SK-N-SH treated with all-trans-retinoic acid at 6 μM for 48 hours (cell line): ENCODE measurements at regions not wholly inside any gene's neighbourhood (a gene's known extent, or its start where the extent isn't known, plus 50 kb on each side); places are given as distances from the start of the nearest gene placed in this dataset.

Source experiments
- ATAC-seq: fragments of 200-7000 bp; cut with Tn5 transposase; 3 replicates; pipeline ENCODE4 v1.9.1; 2020; ENCODE audit warnings: mild to moderate bottlenecking, moderate library complexity
- ARNTL ChIP-seq: fragments of 450-650 bp; formaldehyde crosslinking; IDR thresholded peaks from 2 replicates; pipeline ENCODE4 v1.5.0; 2020; ENCODE audit warnings: low read depth, mild to moderate bottlenecking, moderate library complexity, borderline replicate concordance
- BACH2 ChIP-seq: fragments of 250-450 bp; sonication (Bioruptor Pico); IDR thresholded peaks from 2 replicates; pipeline ENCODE4 v1.9.0; 2021; ENCODE audit warnings: mild to moderate bottlenecking, borderline replicate concordance
- CSDC2 ChIP-seq: fragments of 250-450 bp; sonication (Bioruptor Pico); IDR thresholded peaks from 2 replicates; pipeline ENCODE4 v1.5.0; 2020; ENCODE audit warnings: mild to moderate bottlenecking, moderate library complexity
- ESRRG ChIP-seq: fragments of 250-450 bp; sonication (Bioruptor Pico); IDR thresholded peaks from 2 replicates; pipeline ENCODE4 v1.6.1; 2021; ENCODE audit warnings: mild to moderate bottlenecking
- GLIS3 ChIP-seq: fragments of 250-450 bp; sonication (Bioruptor Pico); IDR thresholded peaks from 2 replicates; pipeline ENCODE4 v1.5.0; 2020; ENCODE audit warnings: mild to moderate bottlenecking, moderate library complexity
- ISL1 ChIP-seq: fragments of 250-450 bp; sonication (Bioruptor Pico); IDR thresholded peaks from 2 replicates; pipeline ENCODE4 v2.1.2; 2022; ENCODE audit warnings: mild to moderate bottlenecking, moderate library complexity
- OSR1 ChIP-seq: fragments of 250-450 bp; sonication (Bioruptor Pico); IDR thresholded peaks from 2 replicates; pipeline ENCODE4 v1.8.0; 2022; ENCODE audit warnings: moderate library complexity, mild to moderate bottlenecking, inconsistent platforms
- PPARA ChIP-seq: fragments of 250-450 bp; sonication (Bioruptor Pico); IDR thresholded peaks from 2 replicates; pipeline ENCODE4 v1.5.0; 2020; ENCODE audit warnings: mild to moderate bottlenecking, borderline replicate concordance
- RARB ChIP-seq: fragments of 250-450 bp; sonication (Bioruptor Pico); IDR thresholded peaks from 2 replicates; pipeline ENCODE4 v1.8.0; 2021; ENCODE audit warnings: mild to moderate bottlenecking, moderate library complexity
- SNAI2 ChIP-seq: fragments of 250-450 bp; sonication (Bioruptor Pico); IDR thresholded peaks from 2 replicates; pipeline ENCODE4 v1.5.0; 2020; ENCODE audit warnings: mild to moderate bottlenecking, moderate library complexity
- TCF4 ChIP-seq: fragments of 250-450 bp; sonication (Bioruptor Pico); IDR thresholded peaks from 2 replicates; pipeline ENCODE4 v1.8.0; 2021; ENCODE audit warnings: mild to moderate bottlenecking, moderate library complexity, borderline replicate concordance
- TOX ChIP-seq: fragments of 250-450 bp; sonication (Bioruptor Pico); IDR thresholded peaks from 2 replicates; pipeline ENCODE4 v1.8.0; 2021; ENCODE audit warnings: mild to moderate bottlenecking, moderate library complexity, borderline replicate concordance
- ZC3H10 ChIP-seq: fragments of 250-450 bp; sonication (Bioruptor Pico); IDR thresholded peaks from 2 replicates; pipeline ENCODE4 v1.5.1; 2021; ENCODE audit warnings: mild to moderate bottlenecking, moderate library complexity
- ZFP3 ChIP-seq: fragments of 250-450 bp; sonication (Bioruptor Pico); IDR thresholded peaks from 2 replicates; pipeline ENCODE4 v1.5.0; 2020; ENCODE audit warnings: mild to moderate bottlenecking, moderate library complexity
- ZFP30 ChIP-seq: fragments of 450-650 bp; formaldehyde crosslinking; IDR thresholded peaks from 2 replicates; pipeline ENCODE4 v1.5.0; 2022; ENCODE audit warnings: mild to moderate bottlenecking, moderate library complexity
- ZNF565 ChIP-seq: fragments of 450-650 bp; formaldehyde crosslinking; conservative IDR thresholded peaks from 2 replicates; pipeline ENCODE4 v1.5.0; 2020; ENCODE audit warnings: low read depth, mild to moderate bottlenecking, moderate library complexity
- ZNF70 ChIP-seq: fragments of 450-650 bp; formaldehyde crosslinking; IDR thresholded peaks from 2 replicates; pipeline ENCODE4 v1.5.0; 2020; ENCODE audit warnings: mild to moderate bottlenecking, moderate library complexity
- ZNF8 ChIP-seq: fragments of 450-650 bp; formaldehyde crosslinking; IDR thresholded peaks from 2 replicates; pipeline ENCODE4 v1.5.0; 2020; ENCODE audit warnings: mild to moderate bottlenecking, moderate library complexity
- TF ChIP-seq, protein P1 (sequence below): fragments of 250-450 bp; sonication (Bioruptor Pico); IDR thresholded peaks from 2 replicates; pipeline ENCODE4 v1.5.1; 2020; ENCODE audit warnings: low read depth, mild to moderate bottlenecking, moderate library complexity
- TF ChIP-seq, protein P2 (sequence below): fragments of 250-450 bp; sonication (Bioruptor Pico); IDR thresholded peaks from 2 replicates; pipeline ENCODE4 v1.5.1; 2021; ENCODE audit warnings: mild to moderate bottlenecking, moderate library complexity
- TF ChIP-seq, protein P3 (sequence below): fragments of 250-450 bp; sonication (Bioruptor Pico); IDR thresholded peaks from 2 replicates; pipeline ENCODE4 v1.8.0; 2020; ENCODE audit warnings: mild to moderate bottlenecking, moderate library complexity, borderline replicate concordance
- TF ChIP-seq, protein P4 (sequence below): fragments of 250-450 bp; sonication (Bioruptor Pico); IDR thresholded peaks from 2 replicates; pipeline ENCODE4 v1.5.0; 2020; ENCODE audit warnings: mild to moderate bottlenecking, moderate library complexity
- TF ChIP-seq, protein P5 (sequence below): fragments of 250-450 bp; sonication (Bioruptor Pico); IDR thresholded peaks from 2 replicates; pipeline ENCODE4 v1.8.0; 2021; ENCODE audit warnings: low read depth, mild to moderate bottlenecking, moderate library complexity, borderline replicate concordance

DNA sequence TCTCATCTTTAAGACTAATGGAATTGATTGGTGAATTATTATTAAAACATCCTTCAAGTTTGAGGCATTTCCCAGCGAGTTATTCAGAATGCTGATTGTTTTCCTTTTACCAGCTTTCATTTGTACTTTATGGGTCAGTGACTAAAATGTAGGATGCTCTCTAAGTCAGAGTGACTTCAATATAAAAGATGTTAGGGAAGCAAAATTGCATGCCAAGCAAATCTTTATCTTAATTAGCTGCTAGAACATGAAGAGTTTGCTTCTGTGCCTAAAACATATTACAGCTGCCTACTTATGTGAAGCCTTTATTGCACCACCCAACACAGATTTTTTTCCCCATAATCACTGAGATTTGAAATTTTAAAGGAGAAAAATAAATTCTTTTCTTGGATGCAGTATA lies 79.8 kb upstream of the CYYR1 start:
- no peak for ATAC-seq
- TF ChIP-seq RARB (CRISPR knock-in tag) (no peak), ZNF8 (CRISPR knock-in tag) (no peak), ZNF565 (CRISPR knock-in tag) (no peak), ZFP30 (CRISPR knock-in tag) (no peak), ZC3H10 (no peak), TOX (CRISPR knock-in tag) (no peak), PPARA (CRISPR knock-in tag) (no peak), ISL1 (no peak), ARNTL (no peak), BACH2 (CRISPR knock-in tag) (no peak), TCF4 (CRISPR knock-in tag) (no peak)
- TF ChIP-seq, protein P1, sequence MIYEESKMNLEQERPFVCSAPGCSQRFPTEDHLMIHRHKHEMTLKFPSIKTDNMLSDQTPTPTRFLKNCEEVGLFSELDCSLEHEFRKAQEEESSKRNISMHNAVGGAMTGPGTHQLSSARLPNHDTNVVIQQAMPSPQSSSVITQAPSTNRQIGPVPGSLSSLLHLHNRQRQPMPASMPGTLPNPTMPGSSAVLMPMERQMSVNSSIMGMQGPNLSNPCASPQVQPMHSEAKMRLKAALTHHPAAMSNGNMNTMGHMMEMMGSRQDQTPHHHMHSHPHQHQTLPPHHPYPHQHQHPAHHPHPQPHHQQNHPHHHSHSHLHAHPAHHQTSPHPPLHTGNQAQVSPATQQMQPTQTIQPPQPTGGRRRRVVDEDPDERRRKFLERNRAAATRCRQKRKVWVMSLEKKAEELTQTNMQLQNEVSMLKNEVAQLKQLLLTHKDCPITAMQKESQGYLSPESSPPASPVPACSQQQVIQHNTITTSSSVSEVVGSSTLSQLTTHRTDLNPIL (CRISPR knock-in tag): no peak
- TF ChIP-seq, protein P2, sequence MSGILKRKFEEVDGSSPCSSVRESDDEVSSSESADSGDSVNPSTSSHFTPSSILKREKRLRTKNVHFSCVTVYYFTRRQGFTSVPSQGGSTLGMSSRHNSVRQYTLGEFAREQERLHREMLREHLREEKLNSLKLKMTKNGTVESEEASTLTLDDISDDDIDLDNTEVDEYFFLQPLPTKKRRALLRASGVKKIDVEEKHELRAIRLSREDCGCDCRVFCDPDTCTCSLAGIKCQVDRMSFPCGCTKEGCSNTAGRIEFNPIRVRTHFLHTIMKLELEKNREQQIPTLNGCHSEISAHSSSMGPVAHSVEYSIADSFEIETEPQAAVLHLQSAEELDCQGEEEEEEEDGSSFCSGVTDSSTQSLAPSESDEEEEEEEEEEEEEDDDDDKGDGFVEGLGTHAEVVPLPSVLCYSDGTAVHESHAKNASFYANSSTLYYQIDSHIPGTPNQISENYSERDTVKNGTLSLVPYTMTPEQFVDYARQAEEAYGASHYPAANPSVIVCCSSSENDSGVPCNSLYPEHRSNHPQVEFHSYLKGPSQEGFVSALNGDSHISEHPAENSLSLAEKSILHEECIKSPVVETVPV (CRISPR knock-in tag): no peak
- TF ChIP-seq, protein P3, sequence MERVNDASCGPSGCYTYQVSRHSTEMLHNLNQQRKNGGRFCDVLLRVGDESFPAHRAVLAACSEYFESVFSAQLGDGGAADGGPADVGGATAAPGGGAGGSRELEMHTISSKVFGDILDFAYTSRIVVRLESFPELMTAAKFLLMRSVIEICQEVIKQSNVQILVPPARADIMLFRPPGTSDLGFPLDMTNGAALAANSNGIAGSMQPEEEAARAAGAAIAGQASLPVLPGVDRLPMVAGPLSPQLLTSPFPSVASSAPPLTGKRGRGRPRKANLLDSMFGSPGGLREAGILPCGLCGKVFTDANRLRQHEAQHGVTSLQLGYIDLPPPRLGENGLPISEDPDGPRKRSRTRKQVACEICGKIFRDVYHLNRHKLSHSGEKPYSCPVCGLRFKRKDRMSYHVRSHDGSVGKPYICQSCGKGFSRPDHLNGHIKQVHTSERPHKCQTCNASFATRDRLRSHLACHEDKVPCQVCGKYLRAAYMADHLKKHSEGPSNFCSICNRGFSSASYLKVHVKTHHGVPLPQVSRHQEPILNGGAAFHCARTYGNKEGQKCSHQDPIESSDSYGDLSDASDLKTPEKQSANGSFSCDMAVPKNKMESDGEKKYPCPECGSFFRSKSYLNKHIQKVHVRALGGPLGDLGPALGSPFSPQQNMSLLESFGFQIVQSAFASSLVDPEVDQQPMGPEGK (CRISPR knock-in tag): no peak
- TF ChIP-seq, protein P4, sequence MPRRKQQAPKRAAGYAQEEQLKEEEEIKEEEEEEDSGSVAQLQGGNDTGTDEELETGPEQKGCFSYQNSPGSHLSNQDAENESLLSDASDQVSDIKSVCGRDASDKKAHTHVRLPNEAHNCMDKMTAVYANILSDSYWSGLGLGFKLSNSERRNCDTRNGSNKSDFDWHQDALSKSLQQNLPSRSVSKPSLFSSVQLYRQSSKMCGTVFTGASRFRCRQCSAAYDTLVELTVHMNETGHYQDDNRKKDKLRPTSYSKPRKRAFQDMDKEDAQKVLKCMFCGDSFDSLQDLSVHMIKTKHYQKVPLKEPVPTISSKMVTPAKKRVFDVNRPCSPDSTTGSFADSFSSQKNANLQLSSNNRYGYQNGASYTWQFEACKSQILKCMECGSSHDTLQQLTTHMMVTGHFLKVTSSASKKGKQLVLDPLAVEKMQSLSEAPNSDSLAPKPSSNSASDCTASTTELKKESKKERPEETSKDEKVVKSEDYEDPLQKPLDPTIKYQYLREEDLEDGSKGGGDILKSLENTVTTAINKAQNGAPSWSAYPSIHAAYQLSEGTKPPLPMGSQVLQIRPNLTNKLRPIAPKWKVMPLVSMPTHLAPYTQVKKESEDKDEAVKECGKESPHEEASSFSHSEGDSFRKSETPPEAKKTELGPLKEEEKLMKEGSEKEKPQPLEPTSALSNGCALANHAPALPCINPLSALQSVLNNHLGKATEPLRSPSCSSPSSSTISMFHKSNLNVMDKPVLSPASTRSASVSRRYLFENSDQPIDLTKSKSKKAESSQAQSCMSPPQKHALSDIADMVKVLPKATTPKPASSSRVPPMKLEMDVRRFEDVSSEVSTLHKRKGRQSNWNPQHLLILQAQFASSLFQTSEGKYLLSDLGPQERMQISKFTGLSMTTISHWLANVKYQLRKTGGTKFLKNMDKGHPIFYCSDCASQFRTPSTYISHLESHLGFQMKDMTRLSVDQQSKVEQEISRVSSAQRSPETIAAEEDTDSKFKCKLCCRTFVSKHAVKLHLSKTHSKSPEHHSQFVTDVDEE (CRISPR knock-in tag): no peak

DNA sequence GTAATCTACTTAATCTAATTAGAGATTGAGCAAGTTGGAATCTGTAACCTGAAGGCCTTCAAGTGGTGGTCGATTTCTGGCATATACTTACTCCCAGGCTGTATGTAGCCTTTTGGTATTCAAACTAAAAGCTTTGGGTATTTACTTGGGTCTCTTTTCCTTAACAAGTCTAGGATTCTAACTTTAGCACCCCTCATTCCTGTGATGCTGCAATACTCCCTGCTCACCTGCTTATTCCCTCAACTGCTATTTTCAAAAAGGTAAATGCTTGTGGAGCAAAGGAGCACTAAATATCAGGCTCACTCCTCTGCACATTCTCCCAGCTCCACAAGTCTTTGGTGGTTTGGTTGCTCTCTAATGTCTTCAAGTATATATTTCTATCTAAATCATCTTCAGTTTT lies 68.0 kb upstream of the CYYR1 start:
- ATAC-seq: no peak
- TF ChIP-seq ZC3H10 (no peak), ARNTL (no peak), ZNF8 (CRISPR knock-in tag) (no peak)
- TF ChIP-seq, protein P5, sequence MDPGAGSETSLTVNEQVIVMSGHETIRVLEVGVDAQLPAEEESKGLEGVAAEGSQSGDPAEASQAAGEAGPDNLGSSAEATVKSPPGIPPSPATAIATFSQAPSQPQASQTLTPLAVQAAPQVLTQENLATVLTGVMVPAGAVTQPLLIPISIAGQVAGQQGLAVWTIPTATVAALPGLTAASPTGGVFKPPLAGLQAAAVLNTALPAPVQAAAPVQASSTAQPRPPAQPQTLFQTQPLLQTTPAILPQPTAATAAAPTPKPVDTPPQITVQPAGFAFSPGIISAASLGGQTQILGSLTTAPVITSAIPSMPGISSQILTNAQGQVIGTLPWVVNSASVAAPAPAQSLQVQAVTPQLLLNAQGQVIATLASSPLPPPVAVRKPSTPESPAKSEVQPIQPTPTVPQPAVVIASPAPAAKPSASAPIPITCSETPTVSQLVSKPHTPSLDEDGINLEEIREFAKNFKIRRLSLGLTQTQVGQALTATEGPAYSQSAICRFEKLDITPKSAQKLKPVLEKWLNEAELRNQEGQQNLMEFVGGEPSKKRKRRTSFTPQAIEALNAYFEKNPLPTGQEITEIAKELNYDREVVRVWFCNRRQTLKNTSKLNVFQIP (CRISPR knock-in tag): no peak
- TF ChIP-seq, all 23 proteins: peak for 0

DNA sequence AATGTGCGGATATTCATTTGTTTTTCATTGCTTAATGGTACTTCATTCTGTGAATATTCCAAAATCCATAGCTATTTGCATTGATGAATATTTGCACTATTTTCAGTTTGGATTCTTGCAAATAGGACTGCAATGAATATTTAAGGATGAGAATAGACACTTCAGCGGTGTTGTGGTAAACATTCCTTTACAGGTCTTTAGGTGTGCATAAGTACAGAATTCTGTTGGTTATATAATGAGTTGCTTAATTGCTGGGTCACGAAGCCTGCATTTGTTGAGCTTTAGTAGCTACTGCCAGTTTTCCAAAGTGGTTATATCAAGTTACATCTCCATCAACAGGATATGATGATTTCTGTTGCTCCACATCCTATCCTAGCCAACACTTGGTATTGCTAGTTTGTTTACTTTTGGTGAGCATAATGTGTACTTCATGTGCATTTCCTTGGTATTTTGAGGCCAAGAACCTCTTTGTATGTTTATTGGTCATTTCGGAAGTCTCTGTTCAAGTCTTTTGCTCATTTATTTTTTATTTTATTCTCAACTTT lies 64.2 kb upstream of the CYYR1 start:
- no peak for TF ChIP-seq ISL1
- no peak for TF ChIP-seq SNAI2 (CRISPR knock-in tag)
- TF ChIP-seq ZNF8 (CRISPR knock-in tag): no peak
- TF ChIP-seq, protein P2 (CRISPR knock-in tag): no peak
- TF ChIP-seq BACH2 (CRISPR knock-in tag): no peak
- no peak for TF ChIP-seq PPARA (CRISPR knock-in tag)
- no peak for TF ChIP-seq OSR1
- TF ChIP-seq ZC3H10: no peak
- no peak for TF ChIP-seq CSDC2 (CRISPR knock-in tag)
- TF ChIP-seq, protein P5 (CRISPR knock-in tag): no peak
- TF ChIP-seq GLIS3: no peak
- TF ChIP-seq ZNF70 (CRISPR knock-in tag): no peak
- no peak for TF ChIP-seq ZFP3
- TF ChIP-seq ESRRG (CRISPR knock-in tag): no peak
- TF ChIP-seq ZNF565 (CRISPR knock-in tag): no peak
- TF ChIP-seq, protein P1 (CRISPR knock-in tag): no peak
- ATAC-seq: no peak
